ENCODE measurements at regions not wholly inside any gene's neighbourhood (a gene's known extent, or its start where the extent isn't known, plus 50 kb on each side); places are given as distances from the start of the nearest gene placed in this dataset.
"Not testable (repeated sequence)": the region's sequence is repeated elsewhere in the genome, so short reads cannot be mapped to it uniquely, and the experiment has no call there.

DNA sequence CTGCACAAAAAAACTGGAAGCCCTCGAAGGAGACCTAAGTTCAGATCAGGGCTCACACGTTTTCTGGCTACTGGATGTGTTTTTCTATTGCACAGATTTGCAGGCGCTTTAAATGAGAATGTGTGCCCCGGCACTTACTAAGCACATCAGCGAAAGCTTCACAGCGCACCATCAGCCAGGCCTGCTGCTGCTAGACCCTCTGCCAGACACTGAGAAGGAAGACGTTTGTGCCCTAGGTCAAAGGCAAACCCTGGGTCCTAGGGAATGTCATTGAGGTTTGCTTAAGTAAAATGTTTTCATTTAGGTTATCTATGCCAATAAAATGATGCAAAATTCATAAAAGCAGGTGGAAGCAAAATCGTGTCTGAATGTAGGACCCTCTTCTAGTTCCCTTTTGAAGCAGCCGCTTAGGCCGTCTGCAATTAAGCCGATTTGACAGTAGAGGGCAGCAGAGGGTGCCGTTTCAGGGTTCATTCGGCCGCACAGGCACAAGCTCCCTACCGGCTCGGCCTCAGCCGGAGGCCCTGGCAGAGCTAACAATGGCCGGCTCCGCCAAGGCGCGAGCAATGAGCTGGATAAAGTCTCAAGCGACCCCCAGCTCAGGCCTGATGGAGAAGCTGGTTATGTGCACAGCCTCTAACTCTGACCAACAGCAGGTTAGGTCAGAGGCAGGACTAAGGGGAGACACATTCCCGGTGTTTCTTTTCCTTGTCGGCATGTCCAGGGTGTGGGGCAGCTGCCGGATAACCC lies 107.2 kb upstream of the FOXA2 start:
- peak; percentile 62 for DNase-seq

DNA sequence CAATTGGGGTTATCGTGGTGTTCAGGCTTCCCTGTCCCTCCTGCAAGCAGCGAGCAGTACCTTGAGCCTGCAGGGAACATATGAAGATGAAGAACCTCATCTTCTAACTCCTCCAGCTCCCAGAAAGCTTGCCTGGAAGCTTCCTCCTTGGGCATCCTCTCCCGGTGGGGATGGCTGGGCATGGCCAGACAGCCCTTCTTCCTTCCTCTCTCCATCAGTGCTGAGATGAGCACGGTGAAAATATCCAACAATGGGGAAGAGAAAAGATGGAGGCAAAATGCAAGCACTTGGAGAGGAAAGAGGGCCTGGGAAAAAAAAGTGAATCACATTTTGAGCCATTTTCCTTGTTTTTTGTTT lies 107.7 kb upstream of the FOXA2 start:
- in situ Hi-C loops (cut with HindIII; ENCODE audit: low pct_ligation_motif_present, low sequenced_read_pairs) = loop anchor here (25.0 kb wide), 4 partner anchors 95 to 645 kb away; partner anchors contain the start of gene FOXA2
- TF ChIP-seq, protein P1, sequence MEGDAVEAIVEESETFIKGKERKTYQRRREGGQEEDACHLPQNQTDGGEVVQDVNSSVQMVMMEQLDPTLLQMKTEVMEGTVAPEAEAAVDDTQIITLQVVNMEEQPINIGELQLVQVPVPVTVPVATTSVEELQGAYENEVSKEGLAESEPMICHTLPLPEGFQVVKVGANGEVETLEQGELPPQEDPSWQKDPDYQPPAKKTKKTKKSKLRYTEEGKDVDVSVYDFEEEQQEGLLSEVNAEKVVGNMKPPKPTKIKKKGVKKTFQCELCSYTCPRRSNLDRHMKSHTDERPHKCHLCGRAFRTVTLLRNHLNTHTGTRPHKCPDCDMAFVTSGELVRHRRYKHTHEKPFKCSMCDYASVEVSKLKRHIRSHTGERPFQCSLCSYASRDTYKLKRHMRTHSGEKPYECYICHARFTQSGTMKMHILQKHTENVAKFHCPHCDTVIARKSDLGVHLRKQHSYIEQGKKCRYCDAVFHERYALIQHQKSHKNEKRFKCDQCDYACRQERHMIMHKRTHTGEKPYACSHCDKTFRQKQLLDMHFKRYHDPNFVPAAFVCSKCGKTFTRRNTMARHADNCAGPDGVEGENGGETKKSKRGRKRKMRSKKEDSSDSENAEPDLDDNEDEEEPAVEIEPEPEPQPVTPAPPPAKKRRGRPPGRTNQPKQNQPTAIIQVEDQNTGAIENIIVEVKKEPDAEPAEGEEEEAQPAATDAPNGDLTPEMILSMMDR (IDR thresholded peaks at IDR 0.05; ENCODE audit: low read depth, low read length, missing control alignments) = no peak
- Histone ChIP-seq H3K27me3 (replicated peaks) (no peaks in the 10 kb centered on the region), H3K36me3 (replicated peaks) (no peaks in the 10 kb centered on the region), H3K4me3 (ENCODE audit: low read depth, low read length) (no peak overlapping the region), H3K27ac (no peak overlapping the region)
- DNase-seq = no peak

More for the DNA sequence above, 107.2 kb upstream of the FOXA2 start:
- H3K4me3 ChIP-seq (ENCODE audit: low read depth, low read length) = no peak overlapping the region
- no peak overlapping the region for H3K27ac ChIP-seq
- H3K27me3 ChIP-seq (replicated peaks) = no peaks in the 10 kb centered on the region
- H3K36me3 ChIP-seq (replicated peaks) = no peaks in the 10 kb centered on the region
- TF ChIP-seq, protein P1 (IDR thresholded peaks at IDR 0.05; ENCODE audit: low read depth, low read length, missing control alignments) = peak; percentile 91
- in situ Hi-C loops (cut with HindIII; ENCODE audit: low pct_ligation_motif_present, low sequenced_read_pairs) = loop anchor here (25.0 kb wide), 4 partner anchors 96 to 646 kb away; partner anchors contain the start of gene FOXA2

DNA sequence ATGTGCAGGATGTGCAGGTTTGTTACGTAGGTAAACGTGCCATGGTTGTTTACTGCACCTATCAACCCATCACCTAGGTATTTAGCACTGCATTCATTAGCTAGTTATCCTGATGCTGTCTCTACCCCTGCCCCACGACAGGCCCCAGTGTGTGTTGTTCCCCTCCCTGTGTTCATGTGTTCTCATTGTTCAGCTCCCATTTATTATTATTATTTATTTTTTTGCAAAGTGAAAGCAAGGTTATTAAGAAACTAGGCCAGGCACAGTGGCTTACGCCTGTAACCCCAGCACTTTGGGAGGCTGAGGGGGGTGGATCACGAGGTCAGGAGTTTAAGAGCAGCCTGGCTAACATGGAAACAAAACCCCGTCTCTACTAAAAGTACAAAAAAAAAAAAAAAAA lies 108.2 kb upstream of the FOXA2 start:
- H3K27me3 ChIP-seq (replicated peaks); H3K36me3 ChIP-seq (replicated peaks); H3K27ac ChIP-seq; DNase-seq; H3K4me3 ChIP-seq (ENCODE audit: low read depth, low read length): not testable (repeated sequence)
- in situ Hi-C loops (cut with HindIII; ENCODE audit: low pct_ligation_motif_present, low sequenced_read_pairs) = loop anchor here (25.0 kb wide), 4 partner anchors 95 to 645 kb away; partner anchors contain the start of gene FOXA2

DNA sequence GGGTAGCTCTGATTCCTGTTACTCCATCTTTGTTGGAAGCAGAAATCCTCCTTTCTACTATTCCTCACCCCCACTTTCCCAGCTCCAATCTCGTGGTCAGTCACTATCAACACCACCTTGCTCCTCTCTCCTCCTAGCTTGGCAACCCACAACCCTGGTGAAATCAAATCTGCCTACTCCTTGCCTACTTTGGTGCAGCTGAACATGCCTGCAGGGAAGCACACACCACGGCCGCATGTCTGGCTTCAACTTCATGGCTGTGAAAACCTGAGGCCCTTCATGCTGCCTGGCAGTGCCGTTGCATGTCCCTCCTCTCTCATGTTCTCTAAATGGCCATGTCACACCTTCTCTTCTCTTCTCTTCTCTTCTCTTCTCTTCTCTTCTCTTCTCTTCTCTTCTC lies 112.4 kb upstream of the FOXA2 start:
- no peak overlapping the region for H3K27ac ChIP-seq
- H3K4me3 ChIP-seq (ENCODE audit: low read depth, low read length) = no peak overlapping the region
- no peaks in the 10 kb centered on the region for H3K36me3 ChIP-seq (replicated peaks)
- TF ChIP-seq, protein P1 (IDR thresholded peaks at IDR 0.05; ENCODE audit: low read depth, low read length, missing control alignments) = no peak
- in situ Hi-C loops (cut with HindIII; ENCODE audit: low pct_ligation_motif_present, low sequenced_read_pairs) = loop anchor here (25.0 kb wide), 4 partner anchors 91 to 641 kb away; partner anchors contain the start of gene FOXA2
- no peaks in the 10 kb centered on the region for H3K27me3 ChIP-seq (replicated peaks)
- no peak for DNase-seq

DNA sequence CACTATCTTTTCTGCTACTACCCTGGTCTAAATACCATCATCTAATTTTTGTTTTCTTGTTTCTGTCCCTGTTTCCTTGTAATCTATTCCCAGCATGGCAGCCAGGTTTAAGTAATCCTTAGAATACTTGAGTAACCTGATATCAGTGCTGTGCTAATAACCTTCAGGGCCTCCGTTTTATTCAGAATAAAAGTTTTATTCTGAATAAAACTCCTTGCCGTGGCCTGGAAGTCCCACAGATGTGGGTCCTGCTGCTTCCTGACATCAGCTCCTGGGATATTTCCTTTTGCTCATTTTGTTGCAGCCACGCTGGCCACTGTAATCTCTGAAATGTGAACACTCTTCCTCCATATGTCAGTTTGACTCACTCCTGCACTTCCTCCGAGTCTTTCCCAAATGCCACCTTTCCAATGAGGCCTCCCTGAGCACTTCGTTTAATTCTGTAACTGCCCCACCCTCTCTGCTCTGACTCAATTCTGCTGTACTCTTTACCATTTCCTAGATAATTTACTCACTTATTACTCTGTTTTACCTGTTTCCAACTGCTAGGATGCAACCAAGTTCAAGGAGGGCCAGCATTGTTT lies 114.0 kb upstream of the FOXA2 start:
- no peak overlapping the region for H3K27ac ChIP-seq
- no peaks in the 10 kb centered on the region for H3K36me3 ChIP-seq (replicated peaks)
- TF ChIP-seq, protein P1 (IDR thresholded peaks at IDR 0.05; ENCODE audit: low read depth, low read length, missing control alignments) = no peak
- in situ Hi-C loops (cut with HindIII; ENCODE audit: low pct_ligation_motif_present, low sequenced_read_pairs) = loop anchor here (25.0 kb wide), 4 partner anchors 89 to 639 kb away; partner anchors contain the start of gene FOXA2
- H3K27me3 ChIP-seq (replicated peaks) = no peaks in the 10 kb centered on the region
- no peak overlapping the region for H3K4me3 ChIP-seq (ENCODE audit: low read depth, low read length)
- no peak for DNase-seq

DNA sequence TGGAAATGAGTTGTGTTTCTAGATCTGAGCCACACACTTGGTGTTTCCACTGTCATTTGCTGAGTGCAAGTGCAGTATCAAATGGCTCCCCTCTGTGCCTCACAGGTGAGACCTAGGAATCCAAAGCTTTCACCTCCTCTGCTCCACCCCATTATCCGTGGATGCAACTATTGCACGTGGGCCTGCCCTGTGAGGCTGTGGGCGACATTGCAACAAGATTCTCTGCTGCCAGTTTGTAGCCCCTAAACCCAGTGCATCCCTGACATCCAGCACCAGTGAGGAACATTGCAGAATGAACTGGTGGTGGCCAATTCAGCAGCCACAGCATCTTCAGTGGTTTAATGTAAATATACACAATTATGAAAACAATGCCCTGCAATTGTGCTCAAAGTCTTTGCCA lies 115.0 kb upstream of the FOXA2 start:
- H3K4me3 ChIP-seq (ENCODE audit: low read depth, low read length) = no peak overlapping the region
- TF ChIP-seq, protein P1 (IDR thresholded peaks at IDR 0.05; ENCODE audit: low read depth, low read length, missing control alignments) = no peak
- in situ Hi-C loops (cut with HindIII; ENCODE audit: low pct_ligation_motif_present, low sequenced_read_pairs) = loop anchor here (25.0 kb wide), 4 partner anchors 88 to 638 kb away; partner anchors contain the start of gene FOXA2
- DNase-seq = no peak
- H3K27ac ChIP-seq = no peak overlapping the region
- H3K36me3 ChIP-seq (replicated peaks) = no peaks in the 10 kb centered on the region
- H3K27me3 ChIP-seq (replicated peaks) = no peaks in the 10 kb centered on the region
